DND-41 (cell line): ENCODE measurements at regions not wholly inside any gene's neighbourhood (a gene's known extent, or its start where the extent isn't known, plus 50 kb on each side); places are given as distances from the start of the nearest gene placed in this dataset.

ENCODE experiments used
- ATAC-seq: fragments of 200-7000 bp; cut with Tn5 transposase; 3 replicates; pipeline ENCODE4 v1.9.1; 2021; ENCODE audit warnings: low read depth; ENCODE audit not compliant: insufficient read depth
- DNase-seq: peaks from one replicate; pipeline ENCODE4 v3.0.0-alpha.2; 2020
- H2AFZ ChIP-seq: 2 replicates; pipeline ENCODE4 v1.6.0; 2012; ENCODE audit warnings: low read depth, low read length
- H3K27ac ChIP-seq: 2 replicates; pipeline ENCODE4 v1.5.1; 2012; ENCODE audit warnings: low read length, inconsistent platforms
- H3K27me3 ChIP-seq: fragments of 200-600 bp; sonication (generic); 2 replicates; pipeline ENCODE4 v1.6.0; 2012; ENCODE audit warnings: low read length, mild to moderate bottlenecking, inconsistent platforms; ENCODE audit not compliant: insufficient read depth, poor library complexity
- H3K36me3 ChIP-seq: 2 replicates; pipeline ENCODE4 v1.5.1; 2012; ENCODE audit warnings: low read length, inconsistent platforms; ENCODE audit not compliant: insufficient read depth
- H3K4me1 ChIP-seq: 2 replicates; pipeline ENCODE4 v1.5.1; 2012; ENCODE audit warnings: mild to moderate bottlenecking, low read length; ENCODE audit not compliant: insufficient read depth
- H3K4me2 ChIP-seq: 2 replicates; pipeline ENCODE4 v1.6.0; 2012; ENCODE audit warnings: mild to moderate bottlenecking, moderate library complexity, low read length, inconsistent platforms; ENCODE audit not compliant: insufficient read depth
- H3K4me3 ChIP-seq, 2 experiments: fragments of 200-600 bp in 1 of 2; shearing (Covaris generic) in 1 of 2; 2 replicates each; pipeline ENCODE4 v1.5.1; 2012 to 2016; ENCODE audit warnings: inconsistent platforms in 2 of 2, low read length in 2 of 2, mild to moderate bottlenecking in 2 of 2, low read depth in 1 of 2, moderate library complexity in 1 of 2
- H3K79me2 ChIP-seq: 2 replicates; pipeline ENCODE4 v1.6.0; 2012; ENCODE audit warnings: low read length, inconsistent platforms; ENCODE audit not compliant: insufficient read depth
- H3K9ac ChIP-seq: 2 replicates; pipeline ENCODE4 v1.6.0; 2012; ENCODE audit warnings: low read depth, mild to moderate bottlenecking, inconsistent platforms, low read length, moderate library complexity
- H3K9me3 ChIP-seq: 2 replicates; pipeline ENCODE4 v1.5.1; 2012; ENCODE audit warnings: low read length, moderate library complexity, mild to moderate bottlenecking, inconsistent platforms; ENCODE audit not compliant: insufficient read depth, severe bottlenecking
- H4K20me1 ChIP-seq: 2 replicates; pipeline ENCODE4 v1.6.0; 2012; ENCODE audit warnings: low read length; ENCODE audit not compliant: insufficient read depth
- EZH2 ChIP-seq: IDR thresholded peaks from 3 replicates; pipeline ENCODE4 v1.6.1; 2012; ENCODE audit warnings: borderline replicate concordance, low read depth, mild to moderate bottlenecking, moderate library complexity, low read length, inconsistent platforms; ENCODE audit not compliant: severe bottlenecking
- TF ChIP-seq, protein P1 (sequence below): IDR thresholded peaks from 2 replicates; pipeline ENCODE4 v1.5.1; 2012; ENCODE audit warnings: borderline replicate concordance, low read length, moderate library complexity, mild to moderate bottlenecking; ENCODE audit not compliant: poor library complexity, severe bottlenecking; ENCODE audit errors: extremely low read depth

DNA sequence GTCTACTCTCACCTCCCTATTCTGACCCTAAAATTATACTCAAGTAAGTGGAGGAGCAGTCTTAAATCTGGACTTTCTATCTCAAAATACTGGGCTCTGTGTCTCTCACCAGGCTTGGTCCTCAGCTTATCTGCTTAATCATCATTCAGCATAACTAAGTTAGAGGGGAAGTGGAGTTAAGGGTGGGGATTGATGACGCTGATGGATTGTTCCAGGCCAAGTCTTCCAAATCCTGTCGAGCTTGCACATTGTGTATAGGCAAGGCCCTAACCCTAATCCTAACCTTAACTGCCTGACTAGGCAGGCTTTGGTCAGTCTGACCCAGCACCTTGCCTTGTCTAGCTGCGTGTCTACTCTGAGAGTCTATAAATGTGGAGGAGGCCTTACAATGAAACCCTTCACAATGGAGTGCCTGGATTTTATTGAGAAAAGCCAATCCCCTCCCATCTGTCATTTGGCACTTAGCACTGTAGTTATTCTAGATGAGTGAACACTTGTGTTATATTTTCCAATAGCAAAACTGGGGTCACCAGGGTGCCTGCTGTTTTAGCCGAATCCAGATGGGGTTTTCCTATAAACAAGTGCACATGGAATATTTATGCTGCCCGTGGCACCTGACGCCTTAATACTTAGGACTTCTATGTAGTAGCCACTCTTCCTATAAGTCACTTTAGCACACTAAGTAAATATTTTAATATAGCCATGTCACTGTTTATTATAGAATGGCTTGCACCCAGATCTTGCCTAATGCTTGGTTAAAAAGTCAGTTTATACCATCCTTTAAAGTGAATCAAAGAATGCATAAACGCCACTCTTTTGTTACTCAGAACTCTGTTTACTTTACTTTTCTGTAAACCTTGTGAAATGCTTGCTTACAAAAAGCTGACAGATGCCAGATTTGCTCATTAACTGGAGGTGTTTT is 193.2 kb upstream of the MYOCD start:
- Histone ChIP-seq H3K9me3 (no peaks in the 10 kb centered on the region), H4K20me1 (no peaks in the 10 kb centered on the region), H3K9ac (no peak overlapping the region), H3K4me1 (no peaks in the 10 kb centered on the region), H2AFZ (no peak overlapping the region), H3K27ac (no peak overlapping the region), H3K27me3 (no peaks in the 10 kb centered on the region), H3K79me2 (no peaks in the 10 kb centered on the region), H3K36me3 (no peaks in the 10 kb centered on the region), H3K4me3 (no peak overlapping the region), H3K4me2 (no peak overlapping the region)
- DNase-seq (no peak), ATAC-seq (no peak)
- TF ChIP-seq, protein P1, sequence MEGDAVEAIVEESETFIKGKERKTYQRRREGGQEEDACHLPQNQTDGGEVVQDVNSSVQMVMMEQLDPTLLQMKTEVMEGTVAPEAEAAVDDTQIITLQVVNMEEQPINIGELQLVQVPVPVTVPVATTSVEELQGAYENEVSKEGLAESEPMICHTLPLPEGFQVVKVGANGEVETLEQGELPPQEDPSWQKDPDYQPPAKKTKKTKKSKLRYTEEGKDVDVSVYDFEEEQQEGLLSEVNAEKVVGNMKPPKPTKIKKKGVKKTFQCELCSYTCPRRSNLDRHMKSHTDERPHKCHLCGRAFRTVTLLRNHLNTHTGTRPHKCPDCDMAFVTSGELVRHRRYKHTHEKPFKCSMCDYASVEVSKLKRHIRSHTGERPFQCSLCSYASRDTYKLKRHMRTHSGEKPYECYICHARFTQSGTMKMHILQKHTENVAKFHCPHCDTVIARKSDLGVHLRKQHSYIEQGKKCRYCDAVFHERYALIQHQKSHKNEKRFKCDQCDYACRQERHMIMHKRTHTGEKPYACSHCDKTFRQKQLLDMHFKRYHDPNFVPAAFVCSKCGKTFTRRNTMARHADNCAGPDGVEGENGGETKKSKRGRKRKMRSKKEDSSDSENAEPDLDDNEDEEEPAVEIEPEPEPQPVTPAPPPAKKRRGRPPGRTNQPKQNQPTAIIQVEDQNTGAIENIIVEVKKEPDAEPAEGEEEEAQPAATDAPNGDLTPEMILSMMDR, result no peak
- no peak for TF ChIP-seq EZH2

DNA sequence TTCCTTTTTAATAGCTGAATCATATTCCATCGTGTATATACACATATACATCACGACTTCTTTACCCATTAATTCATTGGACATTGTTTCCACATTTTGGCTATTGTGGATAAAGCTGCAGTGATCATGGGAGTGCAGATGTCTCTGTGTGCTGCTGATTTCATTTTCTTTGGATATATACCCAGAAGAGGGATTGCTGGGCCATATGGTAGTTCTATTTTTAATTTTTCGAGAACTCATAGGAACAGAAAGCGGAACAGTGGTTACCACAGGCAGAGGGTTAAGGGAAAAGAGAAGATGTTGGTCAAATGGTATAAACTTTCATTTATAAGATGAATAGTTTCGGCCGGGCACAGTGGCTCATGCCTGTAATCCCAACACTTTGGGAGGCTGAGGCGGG is 187.4 kb upstream of the MYOCD start:
- no peak overlapping the region for H3K27ac ChIP-seq
- no peak overlapping the region for H3K4me2 ChIP-seq
- no peak overlapping the region for H3K4me3 ChIP-seq
- no peak overlapping the region for H3K9ac ChIP-seq
- H3K4me1 ChIP-seq, result no peaks in the 10 kb centered on the region
- H4K20me1 ChIP-seq, result no peaks in the 10 kb centered on the region
- TF ChIP-seq, protein P1, result no peak
- TF ChIP-seq EZH2, result no peak
- H3K36me3 ChIP-seq, result no peaks in the 10 kb centered on the region
- no peak overlapping the region for H2AFZ ChIP-seq
- no peaks in the 10 kb centered on the region for H3K27me3 ChIP-seq
- no peaks in the 10 kb centered on the region for H3K9me3 ChIP-seq
- H3K79me2 ChIP-seq, result no peaks in the 10 kb centered on the region
- DNase-seq (no peak), ATAC-seq (no peak)

DNA sequence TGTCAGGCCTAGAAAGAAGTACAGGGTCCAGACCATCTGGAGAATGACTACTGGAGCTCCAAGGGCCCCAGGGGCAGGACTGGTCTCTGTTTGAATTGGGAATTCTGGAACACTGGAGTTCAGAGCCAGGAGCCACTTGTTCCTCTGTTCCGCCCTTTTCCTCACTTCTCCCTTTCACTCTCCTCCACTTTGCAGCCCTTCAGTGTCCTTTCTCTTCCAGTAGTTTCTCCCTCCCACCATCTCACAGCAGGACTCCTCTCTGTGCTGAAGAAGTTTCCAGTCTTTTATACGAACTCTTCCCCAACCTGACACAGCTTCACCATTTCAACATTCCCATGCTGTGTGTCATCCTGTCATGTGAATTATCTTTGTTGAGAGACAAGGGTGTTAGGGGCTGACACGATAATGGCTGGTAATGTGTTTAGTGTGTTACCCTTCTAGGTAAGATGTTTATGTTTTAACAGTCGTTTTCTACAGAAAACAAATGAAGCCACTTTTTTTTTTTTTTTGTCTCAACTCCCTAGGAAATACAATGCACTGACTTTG is 180.3 kb upstream of the MYOCD start:
- H3K9me3 ChIP-seq, result no peaks in the 10 kb centered on the region
- no peaks in the 10 kb centered on the region for H3K36me3 ChIP-seq
- no peak overlapping the region for H3K9ac ChIP-seq
- H4K20me1 ChIP-seq, result no peaks in the 10 kb centered on the region
- H3K27me3 ChIP-seq, result no peaks in the 10 kb centered on the region
- H3K4me3 ChIP-seq, result no peak overlapping the region
- no peak overlapping the region for H2AFZ ChIP-seq
- no peak overlapping the region for H3K4me2 ChIP-seq
- no peak for DNase-seq
- H3K4me1 ChIP-seq, result no peaks in the 10 kb centered on the region
- no peaks in the 10 kb centered on the region for H3K79me2 ChIP-seq
- H3K27ac ChIP-seq, result no peak overlapping the region
- TF ChIP-seq EZH2, result no peak
- TF ChIP-seq, protein P1, result no peak
- no peak for ATAC-seq
